Activated CD8-positive, alpha-beta memory T cell treated with anti-CD3 and anti-CD28 coated beads, Interleukin-2, amount 50 U/mL, for 24 hours (primary cell): ENCODE measurements at regions not wholly inside any gene's neighbourhood (a gene's known extent, or its start where the extent isn't known, plus 50 kb on each side); places are given as distances from the start of the nearest gene placed in this dataset.

Experiments
- DNase-seq: peaks from one replicate; pipeline ENCODE4 v3.0.0-alpha.2; 2020; ENCODE audit errors: extremely low read depth

DNA sequence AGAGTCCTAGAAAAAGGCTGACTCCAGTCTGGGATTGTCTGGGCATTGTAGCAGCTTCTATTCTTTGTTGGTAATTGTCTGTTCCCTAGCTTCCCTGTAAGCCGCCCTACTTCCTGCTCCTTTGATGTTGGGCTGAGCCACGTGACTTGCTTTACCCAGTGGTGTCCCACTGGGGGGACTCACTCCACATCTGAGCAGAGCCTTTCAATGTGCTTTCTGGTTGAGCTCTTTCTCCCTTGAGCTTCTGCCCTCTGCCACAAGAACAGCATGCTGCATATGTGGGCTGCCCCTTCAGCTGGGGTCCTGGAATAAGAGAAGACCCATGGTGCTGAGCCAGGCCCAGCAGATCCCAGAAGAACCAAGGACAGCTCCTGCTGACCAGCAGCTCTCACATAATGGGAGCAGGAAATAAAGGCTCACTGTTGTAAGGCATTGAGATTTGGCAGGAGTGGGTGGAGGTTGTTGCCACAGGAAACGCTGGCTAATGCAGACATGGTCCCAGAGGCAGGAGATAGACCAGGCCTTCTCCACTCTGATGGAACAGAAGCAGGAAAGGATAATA, 276.3 kb upstream of the GJB5 start:
- no peak for DNase-seq

DNA sequence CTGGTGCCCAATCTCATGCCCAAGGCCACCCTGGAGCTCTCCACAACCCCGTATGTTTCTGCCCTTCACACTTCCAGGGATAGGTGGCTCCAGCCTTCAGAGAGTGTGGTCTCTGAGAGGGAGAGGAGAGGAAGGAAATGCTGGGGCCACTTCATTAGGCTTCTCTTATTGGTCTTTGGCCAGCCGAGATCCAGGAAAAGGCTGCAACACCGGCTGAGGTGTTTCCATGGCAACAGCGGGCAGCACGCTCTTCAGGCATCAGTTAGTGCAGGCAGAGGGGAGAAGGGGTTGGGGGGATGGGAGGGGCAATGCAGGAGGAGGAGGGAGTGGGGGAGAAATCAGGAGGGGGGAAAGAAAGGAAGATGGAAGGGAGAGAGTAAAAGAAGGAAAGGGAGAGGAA, 275.1 kb upstream of the GJB5 start:
- DNase-seq = no peak

DNA sequence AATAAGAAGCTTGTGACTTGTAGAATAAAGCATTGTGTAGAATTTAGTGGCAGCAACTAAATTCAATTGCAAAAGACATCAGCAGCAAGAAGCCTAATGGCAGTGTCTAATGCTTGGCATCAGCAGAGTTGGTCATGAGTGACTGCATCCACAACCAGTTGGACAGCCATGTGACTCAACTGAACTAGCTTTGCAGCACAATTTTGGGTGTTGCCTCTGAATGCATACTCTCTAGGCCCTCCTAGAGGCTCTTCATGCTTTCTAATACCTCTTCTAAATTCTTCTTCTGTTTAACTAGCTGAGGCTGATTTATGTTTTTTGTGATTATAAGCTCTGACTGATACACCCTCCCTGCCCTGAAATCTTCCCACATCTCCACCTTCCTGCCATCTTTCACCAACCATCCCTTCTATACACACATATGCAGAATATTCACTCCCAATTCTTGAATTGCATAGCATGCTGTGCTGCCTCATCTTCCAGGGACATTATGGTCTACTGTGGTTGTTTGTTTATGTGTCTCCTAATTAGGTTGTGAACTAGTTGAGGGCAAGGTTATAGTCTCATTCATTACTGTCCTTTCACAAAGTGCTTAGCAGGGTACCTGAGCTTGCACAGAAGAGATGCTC, 266.7 kb upstream of the GJB5 start:
- DNase-seq = no peak

DNA sequence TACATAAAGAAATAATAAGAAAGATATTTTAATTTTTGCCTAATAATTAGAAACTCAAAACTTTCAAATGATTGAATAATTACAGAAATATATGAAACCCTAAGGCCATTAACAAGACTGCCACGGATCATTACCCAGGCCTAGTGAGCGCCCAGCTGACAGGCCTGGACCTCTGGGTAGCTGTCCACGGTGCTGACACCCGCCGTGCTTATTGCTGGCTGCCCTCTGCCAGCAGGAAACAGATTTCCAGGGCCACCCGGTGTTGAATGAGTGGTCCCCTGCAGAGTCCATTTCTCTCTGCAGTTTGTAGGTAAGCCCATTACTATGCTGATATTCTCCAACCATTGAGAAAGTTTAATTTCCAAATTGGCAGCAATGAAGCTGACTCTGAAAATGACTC, 254.4 kb upstream of the GJB5 start:
- no peak for DNase-seq

DNA sequence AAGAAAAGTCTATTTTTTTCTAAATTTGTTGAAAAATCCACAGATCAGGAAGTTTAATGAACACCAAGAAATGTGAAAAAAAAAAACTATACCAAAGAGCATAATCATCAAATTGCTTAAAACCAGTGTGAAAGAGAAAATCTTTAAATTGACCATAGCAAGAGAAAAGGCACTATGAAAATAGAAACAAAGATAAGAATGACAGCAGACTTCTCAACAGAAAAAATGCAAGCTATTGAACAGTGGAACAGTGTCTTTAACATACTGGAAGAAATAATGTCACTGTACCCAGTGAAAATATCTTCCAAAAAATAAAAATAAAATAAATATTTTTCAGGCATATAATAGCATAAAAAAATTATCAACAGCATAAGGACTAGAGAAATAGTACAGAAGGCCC, 243.0 kb upstream of the GJB5 start:
- DNase-seq = no peak

DNA sequence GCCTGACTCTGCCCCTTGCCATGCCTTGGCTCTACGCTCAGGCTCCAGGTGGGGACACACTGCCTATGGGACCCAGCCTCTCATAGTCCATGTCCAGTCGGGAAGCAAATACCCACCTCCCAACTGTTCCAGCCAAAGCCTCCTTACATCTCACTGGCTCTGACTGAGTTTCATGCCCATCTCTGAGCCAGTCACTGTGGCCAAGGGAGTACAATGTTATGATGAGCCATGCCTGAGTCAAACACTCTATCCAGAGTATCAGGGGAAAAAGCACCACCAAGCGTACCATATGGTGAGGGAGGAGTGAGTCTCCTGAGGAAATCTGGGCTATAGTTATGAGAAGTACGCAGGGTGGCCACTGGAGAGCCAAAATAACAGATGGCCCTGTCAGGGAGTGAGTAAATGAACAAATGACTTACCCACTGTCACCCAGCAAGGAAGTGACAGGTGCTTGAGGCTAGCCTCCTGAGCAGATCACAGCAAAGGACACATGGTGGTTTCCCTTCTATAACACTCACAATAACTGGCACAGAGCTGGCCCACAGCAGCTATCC, 236.6 kb upstream of the GJB5 start:
- DNase-seq = no peak

DNA sequence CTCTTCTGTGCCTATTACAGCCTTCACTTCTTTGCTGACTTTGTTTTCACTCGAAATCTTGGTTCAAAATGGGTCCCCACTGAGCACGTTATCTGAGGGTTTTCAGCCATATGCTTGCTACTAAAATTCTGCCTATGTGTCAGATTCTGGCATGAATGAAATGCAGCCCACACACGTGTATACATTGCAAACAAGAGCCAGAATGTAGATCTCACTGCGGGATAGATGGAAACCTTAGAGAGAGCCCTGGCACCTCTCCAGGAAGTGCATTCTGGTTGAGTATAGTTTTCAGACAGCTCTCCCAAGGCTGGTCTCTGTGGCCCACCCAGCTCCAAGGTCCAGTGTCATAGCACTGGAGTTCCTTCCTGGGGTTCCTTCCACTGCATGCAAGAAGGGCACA, 234.7 kb upstream of the GJB5 start:
- DNase-seq = no peak

DNA sequence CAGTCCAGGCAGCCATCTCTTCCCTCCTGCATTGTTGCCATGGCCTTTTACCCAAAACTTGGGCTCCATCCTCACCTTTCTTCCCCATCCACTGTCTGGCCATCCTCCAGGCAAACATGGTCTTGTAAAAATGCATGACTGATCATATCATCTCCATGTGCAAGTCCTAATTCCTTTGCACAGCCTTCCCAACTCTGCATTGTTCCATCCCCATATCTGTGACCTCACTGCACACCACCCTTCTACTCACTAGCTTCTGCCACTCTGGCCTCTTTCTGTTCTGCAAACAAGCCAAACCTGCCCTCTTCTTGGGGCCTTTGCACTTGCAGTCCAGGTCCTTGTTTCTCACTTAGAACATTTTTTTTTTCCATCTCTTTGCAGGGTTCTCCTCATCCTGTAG, 230.1 kb upstream of the GJB5 start:
- DNase-seq = no peak

DNA sequence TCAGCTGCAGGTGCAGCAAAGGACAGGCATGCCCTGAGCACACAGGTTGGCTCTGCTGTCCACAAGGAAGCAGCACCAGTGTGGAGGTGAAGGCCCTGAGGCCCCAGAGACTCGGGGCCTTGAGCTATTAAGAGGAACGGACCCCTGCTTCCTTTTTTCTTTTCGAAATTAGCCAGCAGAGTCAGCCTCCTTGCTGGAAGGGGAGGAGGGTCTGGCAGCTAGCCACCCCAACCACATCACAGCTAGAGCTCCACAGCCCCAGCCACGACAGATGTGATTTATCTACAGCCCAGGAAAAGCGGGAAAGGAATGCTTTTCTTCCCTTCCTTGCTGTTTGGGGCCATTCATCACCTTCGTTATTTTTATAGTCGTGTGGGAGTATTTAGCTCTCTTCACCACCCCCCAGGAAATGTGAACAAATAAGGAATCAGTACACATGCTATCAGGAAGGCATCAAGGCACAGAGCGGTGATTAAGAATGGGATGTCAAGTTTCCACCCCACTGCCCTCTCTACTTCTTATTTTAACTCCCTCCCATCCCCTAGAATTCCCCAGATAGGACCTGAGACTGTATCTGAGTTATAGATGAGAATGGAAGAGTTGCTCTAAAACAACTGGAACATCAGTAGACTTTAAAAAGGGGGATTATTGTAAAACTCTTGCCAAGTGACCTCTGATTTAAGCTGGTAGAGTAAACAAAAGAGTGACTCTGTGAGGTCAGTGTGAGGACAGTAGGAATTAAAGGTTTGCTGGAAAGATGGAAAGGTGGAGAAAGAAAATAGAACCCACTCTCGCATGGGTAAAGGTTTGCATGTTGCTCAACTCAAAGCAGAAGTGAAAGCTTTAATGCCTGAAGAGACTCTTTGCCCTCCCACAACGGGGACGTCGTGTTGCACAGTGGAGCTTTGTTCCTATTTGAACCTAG, 224.7 kb upstream of the GJB5 start:
- DNase-seq = no peak

DNA sequence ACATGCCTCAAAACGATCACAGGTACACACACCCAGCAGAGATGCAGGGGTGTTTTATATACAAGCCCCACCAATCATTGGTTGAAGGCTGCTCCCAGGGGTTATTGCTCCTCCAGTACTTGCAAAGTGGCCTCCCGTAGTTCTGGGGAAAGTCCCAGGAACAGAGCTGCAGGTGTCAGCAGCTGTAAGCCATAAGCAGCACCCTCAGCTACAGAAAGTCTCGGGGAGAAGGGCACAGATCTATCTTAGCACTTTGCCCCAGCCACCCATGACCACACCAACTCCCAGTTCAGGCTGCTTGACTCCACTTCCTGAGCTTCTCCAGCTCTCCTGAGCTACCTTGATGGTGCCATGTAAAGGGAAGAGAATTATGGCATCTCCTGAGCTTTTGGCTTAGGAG, 222.7 kb upstream of the GJB5 start:
- DNase-seq = no peak

DNA sequence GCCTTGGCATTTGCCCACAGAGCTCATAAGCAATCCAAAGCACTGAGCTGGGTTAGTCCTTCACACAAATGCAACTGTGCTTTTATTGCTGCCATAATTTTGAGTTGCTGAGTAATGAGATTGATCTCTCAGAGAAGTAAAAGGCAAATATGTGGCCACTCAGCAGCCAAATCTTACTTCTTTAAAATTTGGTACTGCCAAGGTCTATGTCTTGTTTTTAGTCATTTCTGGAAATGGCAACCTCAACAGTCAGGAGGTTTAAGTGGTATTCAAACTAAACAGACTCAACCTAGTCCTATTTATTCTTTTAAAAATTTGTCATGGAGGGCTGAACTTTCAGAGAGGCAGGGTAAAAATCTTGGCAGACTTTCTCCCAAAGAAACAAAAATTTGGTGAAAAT, 216.4 kb upstream of the GJB5 start:
- no peak for DNase-seq

DNA sequence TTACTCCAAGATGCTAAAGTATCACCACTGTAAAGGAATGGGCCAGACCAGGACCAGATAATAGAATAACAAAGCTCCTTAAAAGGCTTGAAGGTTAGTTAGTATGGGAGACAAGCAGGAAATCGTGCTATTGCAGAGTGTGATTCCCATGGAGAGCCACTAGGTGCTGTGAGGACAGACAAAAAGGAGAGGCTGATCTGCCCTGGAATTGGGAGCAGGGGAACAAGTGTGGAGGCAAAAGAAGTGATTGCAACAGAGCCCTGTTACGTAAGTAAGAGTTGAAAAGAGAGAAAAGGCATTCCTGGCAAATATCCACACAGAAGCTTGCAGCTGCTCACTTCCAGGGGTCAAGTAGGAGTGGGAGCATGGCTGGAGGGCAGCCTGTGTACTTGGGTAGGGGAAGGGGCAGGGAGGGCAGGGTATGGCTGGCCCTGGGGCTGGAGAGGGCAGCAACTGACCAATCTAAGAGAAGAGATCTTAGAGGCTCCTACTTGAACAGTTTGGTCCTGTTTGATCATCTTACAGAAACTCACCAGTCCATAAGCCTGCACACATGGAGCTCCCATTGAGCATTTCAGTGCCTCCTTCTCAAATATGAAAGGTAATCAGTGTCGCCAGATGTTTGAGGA, 207.7 kb upstream of the GJB5 start:
- no peak for DNase-seq

DNA sequence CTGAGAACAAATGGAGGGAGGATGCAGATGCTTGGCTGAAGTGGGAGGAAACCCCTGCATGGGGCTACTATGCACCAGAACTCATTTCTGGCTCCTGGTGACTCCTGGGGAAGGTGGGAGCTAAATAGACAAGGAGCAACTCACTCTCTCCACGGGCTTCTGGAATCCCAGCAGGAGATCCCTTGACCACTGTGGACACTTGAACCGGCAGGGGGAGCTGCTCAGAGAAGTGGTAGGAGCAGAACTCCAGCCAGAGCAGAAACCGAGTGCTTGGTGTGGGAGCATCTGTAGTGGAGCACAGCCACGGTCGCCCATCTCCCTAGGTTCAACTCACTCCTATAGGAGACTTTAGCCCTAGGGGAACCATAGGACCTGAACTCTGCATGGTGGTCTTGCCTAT, 205.6 kb upstream of the GJB5 start:
- no peak for DNase-seq

DNA sequence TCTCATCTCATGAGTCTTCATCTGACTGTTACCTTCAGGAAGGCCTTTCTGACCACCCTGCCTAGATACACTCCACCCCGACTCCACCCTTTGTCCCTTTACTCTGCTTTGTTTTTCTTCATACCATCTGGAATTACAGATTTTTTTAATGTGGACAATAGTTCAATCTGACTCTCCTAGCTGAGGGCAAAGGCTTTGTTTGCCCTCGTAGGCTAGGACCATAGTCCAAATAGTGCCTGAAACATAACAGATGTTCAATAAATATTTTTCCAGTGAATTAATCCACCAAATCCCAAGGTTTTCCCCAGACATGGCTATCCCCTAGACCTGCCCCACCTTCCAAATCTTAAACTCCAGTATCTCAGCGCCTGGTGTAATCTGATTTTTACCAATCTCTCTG, 176.5 kb upstream of the GJB5 start:
- DNase-seq = no peak

DNA sequence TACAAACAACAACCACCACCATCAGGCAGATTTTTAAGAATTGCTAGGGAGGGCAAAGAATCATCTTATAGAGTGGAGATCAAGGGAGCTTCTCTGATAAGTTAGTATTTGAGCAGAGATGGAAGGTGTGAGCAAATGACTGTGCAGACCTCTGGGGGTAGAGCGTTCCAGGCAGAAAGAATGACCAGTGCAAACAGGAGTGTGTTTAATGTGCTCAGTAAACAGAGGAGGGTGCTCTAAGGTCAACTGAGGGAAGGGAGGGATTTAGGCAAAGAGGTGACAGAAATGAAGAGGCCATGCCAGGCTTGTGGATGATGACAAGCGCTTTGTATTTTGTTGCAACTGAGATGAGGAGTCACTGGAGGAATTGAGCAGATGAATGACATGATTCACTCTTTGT, 172.5 kb upstream of the GJB5 start:
- no peak for DNase-seq

DNA sequence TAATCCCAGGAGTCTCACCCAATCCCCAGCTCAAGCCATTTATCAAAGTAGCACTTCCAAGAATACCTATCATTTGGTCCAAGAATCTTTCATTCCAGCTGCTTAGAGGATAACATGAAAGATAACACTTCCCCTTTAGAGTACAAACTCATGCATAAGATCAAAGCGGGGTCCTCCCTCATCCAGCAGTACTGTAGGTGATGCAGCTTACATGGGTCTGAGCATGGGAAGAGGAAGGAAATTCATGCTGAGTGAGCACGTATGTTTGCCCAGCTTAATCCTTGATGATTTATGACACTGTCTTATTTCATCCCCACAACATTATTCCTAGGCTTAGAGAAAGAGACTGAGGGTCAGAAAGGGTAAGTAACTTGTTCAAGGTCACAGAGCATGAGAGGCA, 167.1 kb upstream of the GJB5 start:
- DNase-seq = no peak

DNA sequence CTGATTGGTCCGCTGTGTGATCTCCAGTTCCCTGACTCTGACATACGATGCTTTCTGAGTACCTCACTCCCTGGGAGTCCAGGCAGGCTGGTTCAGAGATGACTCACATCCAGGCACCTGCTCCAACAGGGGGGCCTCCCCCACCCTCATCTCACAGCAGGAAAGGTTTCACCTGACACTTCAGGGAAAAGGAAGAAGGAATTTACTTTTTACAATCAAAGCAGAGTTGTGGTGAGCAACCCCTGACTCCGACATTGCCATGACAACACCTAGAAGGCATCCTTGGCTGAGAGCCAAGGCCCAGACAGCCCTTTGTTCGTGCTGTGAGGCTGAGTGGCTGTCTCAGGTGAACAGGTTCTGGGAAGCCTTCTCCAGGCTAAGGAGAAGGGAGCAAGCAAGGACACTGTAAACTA, 164.6 kb upstream of the GJB5 start:
- no peak for DNase-seq

DNA sequence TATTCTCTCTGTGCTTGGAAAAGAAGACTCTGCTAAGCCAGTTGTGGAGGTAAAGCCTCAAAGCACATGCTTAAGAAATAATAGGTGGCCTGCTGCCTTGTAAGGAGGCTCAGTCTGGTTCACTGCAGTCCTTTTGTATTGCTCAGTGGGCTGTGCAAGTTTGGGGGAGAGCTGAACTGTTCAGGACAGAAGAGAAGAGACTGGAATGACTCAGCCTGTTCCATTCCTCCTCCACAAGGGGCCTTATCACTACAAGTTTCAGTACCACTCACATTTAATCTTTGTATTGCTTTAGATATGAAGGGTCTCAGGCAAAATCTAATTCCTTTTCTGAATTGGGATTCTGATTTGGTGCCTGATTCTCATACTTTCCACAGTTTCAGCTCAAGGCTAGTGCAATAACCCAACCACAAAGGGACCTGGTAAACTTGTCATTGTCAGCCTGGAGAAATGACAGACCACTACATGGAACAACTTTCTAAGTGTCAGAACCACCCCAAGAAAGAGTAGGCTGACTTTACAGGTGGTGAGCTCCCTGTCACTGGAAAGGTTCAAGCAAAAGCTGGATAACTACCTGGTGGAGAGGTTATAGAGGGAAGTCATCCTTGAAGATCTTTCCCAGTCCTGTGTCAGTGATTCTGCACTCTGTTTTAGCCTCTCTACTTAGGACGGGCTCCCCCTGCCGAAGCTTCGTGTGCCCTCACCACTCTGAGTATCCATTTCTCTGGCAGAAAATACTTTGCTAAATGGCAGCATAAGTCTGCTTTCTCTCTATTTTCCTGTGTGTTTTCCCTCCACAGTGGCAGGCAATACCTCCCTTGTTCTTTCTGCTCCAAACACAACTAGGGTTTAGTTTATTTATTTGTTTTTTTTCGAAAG, 162.9 kb upstream of the GJB5 start:
- no peak for DNase-seq

DNA sequence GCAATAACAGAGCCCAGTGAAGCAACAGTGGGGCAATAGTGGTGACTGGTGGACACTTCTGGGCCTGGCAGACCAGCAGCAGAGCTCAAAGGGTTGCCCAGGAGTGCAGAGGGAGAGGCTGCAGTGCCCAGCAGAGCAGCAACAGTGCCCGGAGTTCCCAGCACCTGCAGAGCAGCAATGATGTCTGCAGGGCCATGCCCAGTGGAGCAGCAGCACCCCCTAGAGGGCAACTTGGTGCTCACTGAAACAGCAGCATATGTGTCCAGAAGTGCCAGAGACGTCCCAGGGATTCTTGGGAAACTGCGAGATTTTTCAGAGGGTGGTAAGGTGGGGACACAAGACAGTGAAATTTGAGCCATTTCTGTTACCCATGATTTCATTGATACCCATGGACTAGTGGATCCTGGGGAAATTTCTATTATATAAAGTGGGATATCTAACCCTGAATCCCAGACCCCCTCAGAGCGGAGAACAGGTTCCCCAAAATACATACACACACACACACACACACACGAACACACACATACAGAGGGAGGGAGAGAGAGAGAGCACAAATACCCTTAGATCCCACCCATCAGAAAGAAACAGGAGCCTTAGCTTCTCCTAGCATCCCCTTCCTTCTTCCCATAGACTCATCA, 156.9 kb upstream of the GJB5 start:
- DNase-seq = peak; percentile 24

DNA sequence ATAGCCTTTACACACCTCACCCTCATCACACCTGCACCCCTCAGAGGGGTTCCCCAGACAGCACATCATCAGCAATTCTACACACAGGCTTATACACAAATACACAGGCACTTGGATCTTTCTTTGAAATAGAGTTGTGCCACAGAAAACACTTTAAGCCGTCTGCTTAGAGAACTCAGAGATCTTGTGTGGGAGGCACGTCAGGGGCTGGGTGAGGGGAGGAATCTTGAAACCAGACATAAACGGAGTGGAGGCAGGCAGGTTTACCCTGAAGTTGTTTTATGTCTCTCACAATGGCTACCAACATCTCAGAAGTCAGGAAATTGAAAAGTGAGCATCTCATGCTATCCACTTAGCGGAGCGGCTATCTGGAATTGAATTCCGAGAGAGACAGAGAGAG, 151.9 kb upstream of the GJB5 start:
- DNase-seq = no peak

DNA sequence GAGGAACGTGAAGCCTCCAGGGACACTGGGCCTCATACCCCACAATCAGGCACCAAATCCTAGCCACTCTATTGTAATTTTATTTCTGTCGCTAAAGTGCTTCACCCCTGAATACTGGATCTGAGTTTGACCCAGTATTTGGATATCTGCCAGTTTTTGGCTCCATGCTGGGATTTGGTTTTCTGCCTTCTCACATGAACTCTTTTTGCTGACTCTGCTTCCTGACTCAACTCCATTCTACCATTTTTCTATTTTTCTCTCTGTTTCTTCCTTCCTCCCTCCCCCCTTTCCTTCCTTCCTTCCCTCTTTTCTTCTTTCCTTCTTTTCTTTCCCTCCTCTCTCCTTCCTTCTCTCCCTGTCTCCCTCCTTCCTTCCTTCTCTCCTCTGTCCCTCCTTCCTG, 151.3 kb upstream of the GJB5 start:
- no peak for DNase-seq
